OCI-LY1 (cell line): ENCODE measurements at regions not wholly inside any gene's neighbourhood (a gene's known extent, or its start where the extent isn't known, plus 50 kb on each side); places are given as distances from the start of the nearest gene placed in this dataset.

ENCODE experiments used
- H2AFZ ChIP-seq: fragments of 200-600 bp; sonication (generic), shearing (Covaris generic); 2 replicates; pipeline ENCODE4 v1.6.0; 2014; ENCODE audit warnings: antibody characterized with exemption, mild to moderate bottlenecking, low read length
- H3F3A ChIP-seq: fragments of 200-600 bp; sonication (generic), shearing (Covaris generic); 2 replicates; pipeline ENCODE4 v1.6.0; 2014; ENCODE audit warnings: mild to moderate bottlenecking, antibody characterized with exemption, low read length, moderate library complexity; ENCODE audit not compliant: insufficient read depth
- H3K27ac ChIP-seq: fragments of 200-600 bp; sonication (generic); 2 replicates; pipeline ENCODE4 v1.5.1; 2014; ENCODE audit warnings: low read length, mixed run types, mild to moderate bottlenecking, low read depth; ENCODE audit not compliant: poor library complexity, severe bottlenecking
- H3K27me3 ChIP-seq: fragments of 200-600 bp; sonication (generic); 2 replicates; pipeline ENCODE4 v1.6.0; 2014; ENCODE audit warnings: antibody characterized with exemption, mild to moderate bottlenecking, low read length, moderate library complexity; ENCODE audit not compliant: insufficient read depth
- H3K36me3 ChIP-seq: fragments of 200-600 bp; sonication (generic); 2 replicates; pipeline ENCODE4 v1.6.1; 2014; ENCODE audit warnings: mild to moderate bottlenecking, antibody characterized with exemption, low read length, moderate library complexity, mixed read lengths; ENCODE audit not compliant: insufficient read depth
- H3K4me1 ChIP-seq: fragments of 200-600 bp; sonication (generic); 2 replicates; pipeline ENCODE4 v1.5.1; 2014; ENCODE audit warnings: mild to moderate bottlenecking, low read length, moderate library complexity; ENCODE audit not compliant: insufficient read depth, severe bottlenecking
- H3K4me2 ChIP-seq: fragments of 200-600 bp; sonication (generic), shearing (Covaris generic); 2 replicates; pipeline ENCODE4 v1.6.1; 2014; ENCODE audit warnings: low read length
- H3K4me3 ChIP-seq: fragments of 200-600 bp; sonication (generic); 2 replicates; pipeline ENCODE4 v1.5.1; 2014; ENCODE audit warnings: low read length, low read depth, mild to moderate bottlenecking, mixed read lengths; ENCODE audit not compliant: poor library complexity, severe bottlenecking
- H3K79me2 ChIP-seq: fragments of 200-600 bp; shearing (Covaris generic); 2 replicates; pipeline ENCODE4 v1.6.1; 2016; ENCODE audit warnings: mixed run types, low read length, mixed read lengths; ENCODE audit not compliant: insufficient read depth
- H3K9ac ChIP-seq: fragments of 200-600 bp; sonication (generic), shearing (Covaris generic); 2 replicates; pipeline ENCODE4 v1.6.1; 2014; ENCODE audit warnings: mild to moderate bottlenecking, low read length, mixed read lengths
- H3K9me2 ChIP-seq: fragments of 200-600 bp; sonication (generic), shearing (Covaris generic); 2 replicates; pipeline ENCODE4 v1.6.1; 2014; ENCODE audit warnings: low read depth, mild to moderate bottlenecking, low read length, mixed read lengths
- H3K9me3 ChIP-seq: fragments of 200-600 bp; shearing (Covaris generic); 2 replicates; pipeline ENCODE4 v1.6.1; 2014; ENCODE audit warnings: low read length, mixed read lengths
- H4K20me1 ChIP-seq: fragments of 200-600 bp; sonication (generic), shearing (Covaris generic); 2 replicates; pipeline ENCODE4 v1.6.0; 2016; ENCODE audit warnings: mild to moderate bottlenecking, low read length; ENCODE audit not compliant: insufficient read depth
- EZH2 ChIP-seq: fragments of 200-600 bp; sonication (generic), shearing (Covaris generic); IDR thresholded peaks from 2 replicates; pipeline ENCODE4 v1.8.0; 2017; ENCODE audit warnings: borderline replicate concordance, mixed run types, mild to moderate bottlenecking, antibody characterized with exemption, low read length, moderate library complexity, mixed read lengths
- TF ChIP-seq, protein P1 (sequence below): fragments of 200-600 bp; sonication (generic), shearing (Covaris generic); IDR thresholded peaks from 2 replicates; pipeline ENCODE4 v1.5.1; 2017; ENCODE audit warnings: mild to moderate bottlenecking, antibody characterized with exemption, low read length, moderate library complexity, mixed read lengths

- TF ChIP-seq, protein P1, sequence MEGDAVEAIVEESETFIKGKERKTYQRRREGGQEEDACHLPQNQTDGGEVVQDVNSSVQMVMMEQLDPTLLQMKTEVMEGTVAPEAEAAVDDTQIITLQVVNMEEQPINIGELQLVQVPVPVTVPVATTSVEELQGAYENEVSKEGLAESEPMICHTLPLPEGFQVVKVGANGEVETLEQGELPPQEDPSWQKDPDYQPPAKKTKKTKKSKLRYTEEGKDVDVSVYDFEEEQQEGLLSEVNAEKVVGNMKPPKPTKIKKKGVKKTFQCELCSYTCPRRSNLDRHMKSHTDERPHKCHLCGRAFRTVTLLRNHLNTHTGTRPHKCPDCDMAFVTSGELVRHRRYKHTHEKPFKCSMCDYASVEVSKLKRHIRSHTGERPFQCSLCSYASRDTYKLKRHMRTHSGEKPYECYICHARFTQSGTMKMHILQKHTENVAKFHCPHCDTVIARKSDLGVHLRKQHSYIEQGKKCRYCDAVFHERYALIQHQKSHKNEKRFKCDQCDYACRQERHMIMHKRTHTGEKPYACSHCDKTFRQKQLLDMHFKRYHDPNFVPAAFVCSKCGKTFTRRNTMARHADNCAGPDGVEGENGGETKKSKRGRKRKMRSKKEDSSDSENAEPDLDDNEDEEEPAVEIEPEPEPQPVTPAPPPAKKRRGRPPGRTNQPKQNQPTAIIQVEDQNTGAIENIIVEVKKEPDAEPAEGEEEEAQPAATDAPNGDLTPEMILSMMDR: no peak
Measured at GRCh38 chr2:193690572-193690971, 1495.8 kb upstream of the TMEFF2 start.

DNA sequence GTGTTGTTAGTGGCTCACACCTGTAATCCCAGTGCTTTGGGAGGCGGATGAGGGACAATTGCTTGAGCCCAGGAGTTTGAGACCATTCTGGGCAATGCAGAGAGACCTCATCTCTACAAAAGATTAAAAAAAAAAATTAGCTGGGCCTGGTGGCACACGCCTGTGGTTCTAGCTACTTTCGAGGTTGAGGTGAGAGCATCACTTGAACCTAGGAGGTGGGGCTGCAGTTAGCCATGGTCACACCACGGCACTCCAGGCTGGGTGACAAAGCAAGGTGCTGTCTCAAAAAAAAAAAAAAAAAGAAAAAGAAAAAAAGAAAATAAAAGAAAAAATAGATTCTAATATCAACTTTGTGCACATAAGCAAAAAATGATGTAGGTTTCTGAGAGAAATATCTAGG lies 1492.5 kb upstream of the TMEFF2 start:
- Histone ChIP-seq H3K9ac (no peak overlapping the region), H3K79me2 (no peaks in the 10 kb centered on the region), H3K4me2 (no peak overlapping the region), H3K36me3 (no peaks in the 10 kb centered on the region), H3K4me1 (no peaks in the 10 kb centered on the region), H3K27me3 (no peaks in the 10 kb centered on the region), H3K4me3 (no peak overlapping the region), H2AFZ (no peak overlapping the region), H3F3A (no peaks in the 10 kb centered on the region), H3K27ac (no peak overlapping the region), H3K9me3 (no peaks in the 10 kb centered on the region), H3K9me2 (no peaks in the 10 kb centered on the region), H4K20me1 (no peaks in the 10 kb centered on the region)
- TF ChIP-seq, protein P1: no peak
- TF ChIP-seq EZH2: no peak

More at GRCh38 chr2:193690572-193690971, 1495.8 kb upstream of the TMEFF2 start:
- Histone ChIP-seq H4K20me1 (no peaks in the 10 kb centered on the region), H3K27ac (no peak overlapping the region), H2AFZ (no peak overlapping the region), H3K4me1 (no peaks in the 10 kb centered on the region), H3K4me3 (no peak overlapping the region), H3K4me2 (no peak overlapping the region), H3K27me3 (no peaks in the 10 kb centered on the region), H3K36me3 (no peaks in the 10 kb centered on the region), H3K9ac (no peak overlapping the region), H3K79me2 (no peaks in the 10 kb centered on the region), H3K9me3 (no peaks in the 10 kb centered on the region), H3K9me2 (no peaks in the 10 kb centered on the region), H3F3A (no peaks in the 10 kb centered on the region)

DNA sequence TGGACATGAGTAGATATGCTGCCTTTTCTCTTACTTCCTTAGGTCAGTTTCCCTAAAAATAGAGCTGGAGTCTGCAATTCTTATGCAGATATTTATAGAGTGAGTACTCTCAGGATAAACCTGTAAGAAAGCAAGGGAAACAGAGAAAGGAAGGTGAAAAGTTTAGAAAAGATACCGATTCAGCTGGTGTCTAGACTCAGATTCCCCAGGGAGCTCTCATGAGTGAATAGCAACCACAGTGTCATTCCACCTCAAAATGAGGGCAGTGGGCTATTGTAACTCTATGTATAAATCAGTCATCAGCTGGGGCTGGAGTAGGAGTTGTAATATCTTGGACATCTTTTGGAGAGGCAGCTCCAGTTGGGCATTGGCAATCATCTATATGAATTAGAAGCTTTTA lies 1485.1 kb upstream of the TMEFF2 start:
- H3K27me3 ChIP-seq: no peaks in the 10 kb centered on the region
- H3K27ac ChIP-seq: no peak overlapping the region
- no peak overlapping the region for H3K4me2 ChIP-seq
- no peak overlapping the region for H3K9ac ChIP-seq
- no peaks in the 10 kb centered on the region for H3K79me2 ChIP-seq
- no peak overlapping the region for H3K4me3 ChIP-seq
- no peaks in the 10 kb centered on the region for H3K9me3 ChIP-seq
- no peaks in the 10 kb centered on the region for H3K9me2 ChIP-seq
- H4K20me1 ChIP-seq: no peaks in the 10 kb centered on the region
- H3K36me3 ChIP-seq: no peaks in the 10 kb centered on the region
- TF ChIP-seq EZH2: no peak
- TF ChIP-seq, protein P1: no peak
- no peak overlapping the region for H2AFZ ChIP-seq
- no peaks in the 10 kb centered on the region for H3F3A ChIP-seq
- H3K4me1 ChIP-seq: no peaks in the 10 kb centered on the region
